A673 (cell line): ENCODE measurements at regions not wholly inside any gene's neighbourhood (a gene's known extent, or its start where the extent isn't known, plus 50 kb on each side); places are given as distances from the start of the nearest gene placed in this dataset.

Experiments
- BruUV-seq: library from RNA; stranded (reverse); fragments of 400-500 nt; replicated peaks from 2 replicates; lab custom pipeline; 2021; lab: Mats Ljungman, UMichigan
- CTCF ChIA-PET: fragments of 300-600 bp; sonication (Branson Sonifier 250); formaldehyde crosslinking; loops from one replicate; lab custom pipeline; 2022; ENCODE audit warnings: antibody characterized with exemption; lab: Charles Lee
- POLR2A ChIA-PET: fragments of 300-600 bp; sonication (Branson Sonifier 250); formaldehyde crosslinking; loops from one replicate; lab custom pipeline; 2022; ENCODE audit warnings: antibody characterized with exemption; ENCODE audit not compliant: low non-redundant PET; lab: Charles Lee
- DNase-seq: peaks from one replicate; pipeline ENCODE4 v3.0.0-alpha.2; 2015; ENCODE audit warnings: low spot score
- H3K27ac ChIP-seq: fragments of 200-600 bp; sonication (generic); 2 replicates; pipeline ENCODE4 v1.5.1; 2016; ENCODE audit warnings: mixed run types, low read depth, mild to moderate bottlenecking, mixed read lengths, antibody characterized with exemption, low read length; ENCODE audit not compliant: poor library complexity, severe bottlenecking
- H3K27me3 ChIP-seq: fragments of 200-600 bp; sonication (generic); replicated peaks from 2 replicates; pipeline ENCODE4 v1.6.1; 2017; ENCODE audit warnings: mixed run types, low read depth, mild to moderate bottlenecking, mixed read lengths, antibody characterized with exemption, low read length; ENCODE audit not compliant: insufficient read depth, poor library complexity
- H3K36me3 ChIP-seq: fragments of 200-600 bp; sonication (generic); 2 replicates; pipeline ENCODE4 v1.6.1; 2016; ENCODE audit warnings: mixed run types, mild to moderate bottlenecking, mixed read lengths, antibody characterized with exemption, low read length; ENCODE audit not compliant: insufficient read depth, poor library complexity, severe bottlenecking
- H3K4me1 ChIP-seq: fragments of 200-600 bp; sonication (generic); 2 replicates; pipeline ENCODE4 v1.6.1; 2017; ENCODE audit warnings: mixed run types, mild to moderate bottlenecking, mixed read lengths, antibody characterized with exemption, low read length; ENCODE audit not compliant: insufficient read depth, poor library complexity, severe bottlenecking
- H3K4me3 ChIP-seq: fragments of 200-600 bp; sonication (generic); 2 replicates; pipeline ENCODE4 v1.5.1; 2016; ENCODE audit warnings: low read depth, mixed run types, mild to moderate bottlenecking, mixed read lengths, low read length; ENCODE audit not compliant: poor library complexity, severe bottlenecking
- H3K9me3 ChIP-seq: fragments of 200-600 bp; sonication (generic); 2 replicates; pipeline ENCODE4 v1.6.1; 2016; ENCODE audit warnings: mixed run types, low read depth, mild to moderate bottlenecking, mixed read lengths, antibody characterized with exemption, low read length; ENCODE audit not compliant: poor library complexity, severe bottlenecking
- CTCF ChIP-seq: fragments of 300-800, 200-600 bp; sonication (generic); conservative IDR thresholded peaks from 2 replicates; pipeline ENCODE4 v1.5.1; 2017; ENCODE audit warnings: low read depth, mild to moderate bottlenecking, antibody characterized with exemption, low read length, moderate library complexity, mixed read lengths
- EZH2 ChIP-seq: fragments of 200-600 bp; sonication (generic); IDR thresholded peaks from 2 replicates; pipeline ENCODE4 v1.6.1; 2017; ENCODE audit warnings: borderline replicate concordance, low read depth, mild to moderate bottlenecking, mixed read lengths, antibody characterized with exemption, low read length; ENCODE audit not compliant: poor library complexity, severe bottlenecking
- intact Hi-C: fragments of 100-400 bp; cut with micrococcal nuclease; formaldehyde crosslinking; loops from one replicate; pipeline ENCODE4 v1.10.0; 2022; ENCODE audit not compliant: unreplicated experiment

- CTCF ChIA-PET = no interaction called here
- TF ChIP-seq EZH2 (no peak), CTCF (no peak)
- no peaks in the 10 kb centered on the region for H3K36me3 ChIP-seq
- intact Hi-C loops = no loop called here
- no peak overlapping the region for H3K27ac ChIP-seq
- POLR2A ChIA-PET = interaction anchor here (0.6 kb wide), 1 partner anchor 825 kb away, joined by 3 read pairs; no protein-coding TSS in a partner anchor
- H3K9me3 ChIP-seq = no peaks in the 10 kb centered on the region
- peaks cover 15% of the 10 kb centered on the region for H3K4me1 ChIP-seq
- no peak overlapping the region for H3K4me3 ChIP-seq
- peak; percentile 71 for DNase-seq
- BruUV-seq = no TSS peak
- no peaks in the 10 kb centered on the region for H3K27me3 ChIP-seq
Measured at GRCh38 chr12:13436696-13437391, 240.3 kb downstream of the EMP1 start.

- Histone ChIP-seq H3K27ac (no peak overlapping the region), H3K36me3 (no peaks in the 10 kb centered on the region), H3K27me3 (no peaks in the 10 kb centered on the region), H3K4me3 (no peak overlapping the region), H3K4me1 (peaks cover 15% of the 10 kb centered on the region), H3K9me3 (no peaks in the 10 kb centered on the region)
- DNase-seq = peak; percentile 19
- intact Hi-C loops = no loop called here
- POLR2A ChIA-PET = interaction anchor here (0.6 kb wide), 2 partner anchors 85 to 824 kb away, joined by 3 read pairs; no protein-coding TSS in a partner anchor
- BruUV-seq = no TSS peak
- CTCF ChIA-PET = no interaction called here
- TF ChIP-seq EZH2 (no peak), CTCF (no peak)
Measured at GRCh38 chr12:13436182-13436581, 239.7 kb downstream of the EMP1 start.

- no peak overlapping the region for H3K4me3 ChIP-seq
- intact Hi-C loops = no loop called here
- CTCF ChIA-PET = interaction anchor here (0.6 kb wide), 1 partner anchor 335 kb away, joined by 11 read pairs; no protein-coding TSS in a partner anchor
- no peaks in the 10 kb centered on the region for H3K27me3 ChIP-seq
- no peaks in the 10 kb centered on the region for H3K36me3 ChIP-seq
- POLR2A ChIA-PET = interaction anchor here (0.6 kb wide), 1 partner anchor 85 kb away, joined by 3 read pairs; no protein-coding TSS in a partner anchor
- peaks cover 15% of the 10 kb centered on the region for H3K4me1 ChIP-seq
- no TSS peak for BruUV-seq
- no peak for TF ChIP-seq EZH2
- no peak for TF ChIP-seq CTCF
- DNase-seq = peak; percentile 92
- no peaks in the 10 kb centered on the region for H3K9me3 ChIP-seq
- H3K27ac ChIP-seq = no peak overlapping the region
Measured at GRCh38 chr12:13435235-13435933, 238.9 kb downstream of the EMP1 start.
